EL (cell line): ENCODE measurements at regions not wholly inside any gene's neighbourhood (a gene's known extent, or its start where the extent isn't known, plus 50 kb on each side); places are given as distances from the start of the nearest gene placed in this dataset.
"Not testable (repeated sequence)": the region's sequence is repeated elsewhere in the genome, so short reads cannot be mapped to it uniquely, and the experiment has no call there.

Experiments
- DNase-seq: peaks from one replicate; pipeline ENCODE4 v3.0.0-alpha.2; 2016

GRCh38 chr17:77322514-77323412 is 182.0 kb downstream of the SEC14L1 start:
- DNase-seq: peak; percentile 99

GRCh38 chr17:77323413-77324171 is 182.8 kb downstream of the SEC14L1 start:
- peak; percentile 75 for DNase-seq

GRCh38 chr17:77324227-77324626 is 183.5 kb downstream of the SEC14L1 start:
- DNase-seq: no peak

GRCh38 chr17:77325577-77326075 is 184.9 kb downstream of the SEC14L1 start:
- DNase-seq: peak; percentile 52

- no peak for DNase-seq
Measured at GRCh38 chr17:77326076-77326591, 185.4 kb downstream of the SEC14L1 start.

- no peak for DNase-seq
Measured at GRCh38 chr17:77326636-77327035, 185.9 kb downstream of the SEC14L1 start.

GRCh38 chr17:77327181-77327565 is 186.4 kb downstream of the SEC14L1 start:
- no peak for DNase-seq

- no peak for DNase-seq
Measured at GRCh38 chr17:77327566-77328464, 187.0 kb downstream of the SEC14L1 start.

GRCh38 chr17:77328823-77329740 is 188.3 kb downstream of the SEC14L1 start:
- DNase-seq: no peak

GRCh38 chr17:77329741-77330531 is 189.2 kb downstream of the SEC14L1 start:
- no peak for DNase-seq

- DNase-seq: no peak
Measured at GRCh38 chr17:77330602-77331081, 189.9 kb downstream of the SEC14L1 start.

GRCh38 chr17:77331301-77331864 is 190.6 kb downstream of the SEC14L1 start:
- peak; percentile 93 for DNase-seq

- DNase-seq: no peak
Measured at GRCh38 chr17:77332034-77332971, 191.5 kb downstream of the SEC14L1 start.

- peak; percentile 94 for DNase-seq
Measured at GRCh38 chr17:77332981-77333685, 192.4 kb downstream of the SEC14L1 start.

- DNase-seq: no peak
Measured at GRCh38 chr17:77337150-77337549, 196.4 kb downstream of the SEC14L1 start.

GRCh38 chr17:77341069-77341541 is 200.3 kb downstream of the SEC14L1 start:
- no peak for DNase-seq

- DNase-seq: not testable (repeated sequence)
Measured at GRCh38 chr17:77342656-77342990, 201.9 kb downstream of the SEC14L1 start.
